Activated T-cell treated with anti-CD3 and anti-CD28 coated beads, Interleukin-2, amount 50 U/mL, for 4 hours (primary cell): ENCODE measurements at regions not wholly inside any gene's neighbourhood (a gene's known extent, or its start where the extent isn't known, plus 50 kb on each side); places are given as distances from the start of the nearest gene placed in this dataset.
"Not testable (repeated sequence)": the region's sequence is repeated elsewhere in the genome, so short reads cannot be mapped to it uniquely, and the experiment has no call there.

Experiments
- ATAC-seq, 2 donors: fragments of 200-7000 bp; cut with Tn5 transposase; one replicate each; pipeline ENCODE4 v1.10.0; 2021
- DNase-seq: peaks from one replicate; pipeline ENCODE4 v3.0.0-alpha.2; 2020
- H3K27me3 Mint-ChIP-seq: one replicate; pipeline ENCODE4 v1.8.0; 2021; ENCODE audit warnings: low read depth, mixed read lengths
- H3K36me3 Mint-ChIP-seq: one replicate; pipeline ENCODE4 v1.8.0; 2022; ENCODE audit warnings: mixed read lengths; ENCODE audit not compliant: insufficient read depth
- H3K4me1 Mint-ChIP-seq: one replicate; pipeline ENCODE4 v1.8.0; 2021; ENCODE audit warnings: low read depth, mixed read lengths
- H3K4me3 Mint-ChIP-seq: one replicate; pipeline ENCODE4 v1.8.0; 2021; ENCODE audit warnings: mild to moderate bottlenecking, moderate library complexity, mixed read lengths
- H3K9me3 Mint-ChIP-seq: one replicate; pipeline ENCODE4 v1.8.0; 2021; ENCODE audit warnings: mixed read lengths

GRCh38 chr13:64127192-64127591, 2711.5 kb upstream of the PCDH20 start:
- Mint-ChIP-seq H3K36me3 (no peaks in the 10 kb centered on the region), H3K27me3 (no peaks in the 10 kb centered on the region), H3K4me1 (no peaks in the 10 kb centered on the region), H3K4me3 (no peak overlapping the region), H3K9me3 (no peaks in the 10 kb centered on the region)
- DNase-seq (no peak), ATAC-seq (no peak)

DNA sequence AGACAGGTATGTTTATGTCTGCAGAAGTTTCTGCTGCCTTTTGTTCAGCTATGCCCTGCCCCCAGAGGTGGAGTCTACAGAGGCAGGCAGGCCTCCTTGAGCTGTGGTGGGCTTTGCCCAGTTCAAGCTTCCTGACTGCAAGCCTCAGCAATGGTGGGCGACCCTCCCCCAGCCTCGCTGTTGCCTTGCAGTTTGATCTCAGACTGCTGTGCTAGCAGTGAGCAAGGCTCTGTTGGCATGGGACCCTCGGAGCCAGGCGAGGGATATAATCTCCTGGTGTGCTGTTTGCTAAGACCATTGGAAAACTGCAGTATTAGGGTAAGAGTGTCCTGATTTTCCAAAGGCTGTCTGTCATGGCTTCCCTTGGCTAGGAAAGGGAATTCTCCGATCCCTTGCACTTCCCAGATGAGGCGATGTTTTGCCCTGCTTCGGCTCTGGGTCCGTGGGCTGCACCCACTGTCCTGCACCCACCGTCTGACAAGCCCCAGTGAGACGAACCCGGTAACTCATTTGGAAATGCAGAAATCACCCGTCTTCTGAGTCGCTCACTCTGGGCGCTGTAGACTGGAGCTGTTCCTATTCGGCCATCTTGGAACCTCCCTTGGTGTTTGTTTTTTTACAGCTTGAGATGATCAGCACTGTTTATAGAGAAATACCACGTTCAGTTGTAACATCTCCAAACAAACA, 2705.5 kb upstream of the PCDH20 start:
- not testable (repeated sequence) for H3K4me3 Mint-ChIP-seq, ATAC-seq, H3K4me1 Mint-ChIP-seq, DNase-seq, H3K27me3 Mint-ChIP-seq, H3K36me3 Mint-ChIP-seq
- H3K9me3 Mint-ChIP-seq = peaks cover 16% of the 10 kb centered on the region

DNA sequence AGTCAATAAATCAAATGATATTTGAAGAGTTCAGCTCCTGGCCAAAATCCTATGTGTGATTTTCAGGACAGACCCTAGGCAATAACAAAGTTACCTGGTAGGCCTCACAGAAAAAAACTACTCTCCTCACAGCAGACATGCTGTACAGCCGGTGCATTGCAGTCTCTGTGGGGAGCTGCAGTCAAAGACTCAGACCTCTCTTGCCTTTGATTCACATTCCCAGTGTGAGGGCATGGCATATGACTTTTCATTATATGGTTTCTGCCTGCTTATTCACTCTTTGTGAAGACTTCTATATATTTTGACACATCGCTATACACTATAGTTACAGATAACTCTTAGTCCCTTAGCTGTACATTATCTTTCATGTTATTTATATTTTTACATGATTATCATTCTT, 2684.3 kb upstream of the PCDH20 start:
- no peak overlapping the region for H3K4me3 Mint-ChIP-seq

DNA sequence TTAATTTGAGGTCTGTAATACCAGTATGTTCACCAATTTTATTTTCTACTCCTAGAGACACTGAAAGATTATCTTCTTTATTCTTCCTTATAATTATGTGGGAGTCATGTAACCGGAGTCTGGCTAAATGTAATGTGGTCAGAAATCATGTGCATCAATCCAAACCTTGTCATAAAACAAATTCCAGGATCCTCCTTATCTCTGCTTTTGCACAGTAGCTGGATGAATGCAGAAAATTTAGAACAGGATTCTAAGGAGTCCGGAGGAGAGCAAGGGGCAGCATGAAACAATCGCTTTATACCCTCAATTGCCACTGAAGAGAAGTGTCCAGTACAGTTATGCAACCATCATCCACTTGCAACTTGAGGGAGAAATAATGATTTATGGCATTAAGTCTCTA, 2674.7 kb upstream of the PCDH20 start:
- no peak for ATAC-seq
- Mint-ChIP-seq H3K36me3 (no peaks in the 10 kb centered on the region), H3K9me3 (peaks cover 16% of the 10 kb centered on the region), H3K4me3 (no peak overlapping the region), H3K4me1 (no peaks in the 10 kb centered on the region), H3K27me3 (no peaks in the 10 kb centered on the region)
- DNase-seq = no peak

More for the DNA sequence above, 2684.3 kb upstream of the PCDH20 start:
- no peak for ATAC-seq
- peaks cover 6% of the 10 kb centered on the region for H3K9me3 Mint-ChIP-seq
- no peaks in the 10 kb centered on the region for H3K36me3 Mint-ChIP-seq
- no peak for DNase-seq
- no peaks in the 10 kb centered on the region for H3K4me1 Mint-ChIP-seq
- no peaks in the 10 kb centered on the region for H3K27me3 Mint-ChIP-seq

DNA sequence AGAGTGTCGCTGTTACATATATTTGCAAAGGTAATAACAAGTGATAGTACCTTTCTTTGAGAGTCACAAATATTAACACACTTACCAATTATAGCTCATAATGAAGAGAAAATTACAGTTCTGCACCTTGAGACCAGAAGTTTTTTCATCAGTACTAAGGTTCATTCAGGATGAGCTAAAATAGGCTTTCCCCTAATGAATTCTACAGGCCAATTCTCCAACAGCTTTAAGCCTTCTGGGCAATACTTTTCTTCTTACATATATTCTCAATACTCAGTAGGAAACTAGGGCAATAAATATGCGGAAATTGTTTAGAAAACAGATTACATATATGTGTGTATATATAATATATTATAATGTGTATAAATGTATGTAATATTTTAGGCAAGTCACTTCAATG, 2672.8 kb upstream of the PCDH20 start:
- Mint-ChIP-seq H3K4me3 (no peak overlapping the region), H3K4me1 (no peaks in the 10 kb centered on the region), H3K36me3 (no peaks in the 10 kb centered on the region), H3K9me3 (peaks cover 24% of the 10 kb centered on the region), H3K27me3 (no peaks in the 10 kb centered on the region)
- ATAC-seq (no peak), DNase-seq (no peak)

GRCh38 chr13:64087624-64088023, 2672.0 kb upstream of the PCDH20 start:
- DNase-seq (no peak), ATAC-seq (no peak)
- H3K36me3 Mint-ChIP-seq = no peaks in the 10 kb centered on the region
- no peaks in the 10 kb centered on the region for H3K27me3 Mint-ChIP-seq
- no peaks in the 10 kb centered on the region for H3K4me1 Mint-ChIP-seq
- H3K9me3 Mint-ChIP-seq = peaks cover 28% of the 10 kb centered on the region
- H3K4me3 Mint-ChIP-seq = no peak overlapping the region

DNA sequence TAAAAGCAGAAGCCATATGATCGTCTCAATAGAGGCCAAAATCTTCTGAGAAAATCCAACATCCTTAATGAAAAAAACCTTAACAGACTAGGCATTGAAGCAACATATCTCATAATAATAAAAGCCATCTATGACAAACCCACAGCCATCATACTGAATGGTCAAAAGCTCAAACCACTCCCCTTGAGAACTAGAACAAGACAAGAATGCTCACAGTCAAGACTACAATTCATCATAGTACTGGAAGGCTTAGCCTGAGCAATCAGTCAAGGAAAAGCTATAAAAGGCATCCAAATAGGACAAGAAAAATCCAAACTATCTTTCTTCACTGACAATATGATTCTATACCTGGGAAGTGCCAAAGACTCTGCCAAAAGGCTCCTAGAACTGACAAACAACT, 2668.2 kb upstream of the PCDH20 start:
- ATAC-seq = no peak
- Mint-ChIP-seq H3K36me3 (no peaks in the 10 kb centered on the region), H3K9me3 (peaks cover 24% of the 10 kb centered on the region)

GRCh38 chr13:64083396-64083795, 2667.7 kb upstream of the PCDH20 start:
- H3K9me3 Mint-ChIP-seq = peaks cover 24% of the 10 kb centered on the region
- ATAC-seq = no peak
- H3K4me1 Mint-ChIP-seq = no peaks in the 10 kb centered on the region
- H3K27me3 Mint-ChIP-seq = no peaks in the 10 kb centered on the region
- no peak for DNase-seq
- no peaks in the 10 kb centered on the region for H3K36me3 Mint-ChIP-seq
- H3K4me3 Mint-ChIP-seq = no peak overlapping the region

More for the DNA sequence above, 2668.2 kb upstream of the PCDH20 start:
- Mint-ChIP-seq H3K27me3 (no peaks in the 10 kb centered on the region), H3K4me1 (no peaks in the 10 kb centered on the region), H3K4me3 (no peak overlapping the region)
- no peak for DNase-seq

DNA sequence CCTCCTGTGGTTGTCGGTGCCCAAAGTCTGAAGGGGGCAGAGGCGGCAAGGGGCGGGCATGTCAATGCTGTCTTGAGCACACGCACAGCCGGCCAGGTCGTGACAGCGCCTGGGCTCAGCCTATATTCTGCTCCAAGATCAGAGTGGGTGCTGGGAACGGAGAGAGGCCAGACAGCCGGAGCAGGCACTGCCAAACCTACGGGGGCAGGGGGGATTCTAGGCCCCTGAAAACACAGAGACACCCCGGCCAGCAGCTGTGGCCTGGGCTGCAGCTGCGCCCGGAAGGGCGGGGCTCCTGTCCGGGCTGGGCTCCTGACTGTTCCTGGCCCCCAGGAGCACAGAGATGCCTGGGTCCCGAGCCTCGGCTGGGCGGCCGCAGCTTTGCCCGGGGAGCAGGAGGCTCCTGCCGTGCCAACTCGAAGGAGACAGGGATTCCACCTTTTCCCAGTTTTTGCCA, 2662.9 kb upstream of the PCDH20 start:
- Mint-ChIP-seq H3K36me3 (no peaks in the 10 kb centered on the region), H3K9me3 (peaks cover 4% of the 10 kb centered on the region), H3K4me3 (no peak overlapping the region), H3K4me1 (no peaks in the 10 kb centered on the region), H3K27me3 (no peaks in the 10 kb centered on the region)
- DNase-seq (no peak), ATAC-seq (no peak)

DNA sequence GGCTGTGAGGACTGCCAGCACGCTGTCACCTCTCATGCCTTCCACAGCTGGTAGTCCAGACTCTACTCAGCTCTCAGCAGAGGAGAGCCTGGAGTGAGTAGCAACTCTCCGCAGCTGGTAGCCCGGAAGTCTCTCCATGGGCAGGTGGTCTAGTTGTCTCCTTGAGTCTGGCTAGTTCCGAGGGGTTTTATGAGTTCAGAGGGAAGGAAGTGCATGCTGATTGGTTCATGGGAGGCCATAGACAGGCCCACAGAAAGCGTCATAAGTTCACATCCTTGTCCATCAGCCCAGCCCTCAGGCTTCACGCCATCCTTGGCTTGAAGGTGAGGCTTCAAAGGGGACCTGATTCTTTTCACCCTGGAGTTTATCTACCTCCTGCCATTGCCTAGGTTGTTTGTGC, 2662.4 kb upstream of the PCDH20 start:
- no peaks in the 10 kb centered on the region for H3K4me1 Mint-ChIP-seq
- no peak overlapping the region for H3K4me3 Mint-ChIP-seq
- no peaks in the 10 kb centered on the region for H3K36me3 Mint-ChIP-seq
- no peaks in the 10 kb centered on the region for H3K27me3 Mint-ChIP-seq
- no peaks in the 10 kb centered on the region for H3K9me3 Mint-ChIP-seq
- DNase-seq (no peak), ATAC-seq (no peak)

DNA sequence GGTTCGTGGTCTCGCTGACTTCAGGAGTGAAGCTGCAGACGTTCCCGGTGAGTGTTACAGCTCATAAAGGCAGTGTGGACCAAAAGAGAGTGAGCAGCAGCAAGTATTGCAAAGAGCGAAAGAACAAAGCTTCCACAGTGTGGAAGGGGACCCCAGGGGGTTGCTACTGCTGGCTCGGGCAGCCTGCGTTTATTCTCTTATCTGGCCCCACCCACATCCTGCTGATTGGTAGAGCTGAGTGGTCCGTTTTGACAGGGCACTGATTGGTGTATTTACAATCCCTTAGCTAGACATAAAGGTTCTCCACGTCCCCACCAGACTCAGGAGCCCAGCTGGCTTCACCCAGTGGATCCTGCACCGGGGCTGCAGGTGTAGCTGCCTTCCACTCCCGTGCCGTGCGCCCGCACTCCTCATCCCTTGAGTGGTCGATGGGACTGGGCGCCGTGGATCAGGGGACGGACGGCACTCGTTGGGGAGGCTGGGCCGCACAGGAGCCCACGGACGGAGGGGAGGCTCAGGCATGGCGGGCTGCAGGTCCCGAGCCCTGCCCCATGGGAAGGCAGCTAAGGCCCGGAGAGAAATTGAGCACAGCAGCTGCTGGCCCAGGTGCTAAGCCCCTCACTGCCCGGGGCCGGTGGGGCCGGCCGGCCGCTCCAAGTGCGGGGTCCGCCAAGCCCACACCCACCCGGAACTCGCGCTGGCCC, 2661.6 kb upstream of the PCDH20 start:
- H3K9me3 Mint-ChIP-seq, H3K36me3 Mint-ChIP-seq, ATAC-seq, H3K4me3 Mint-ChIP-seq, H3K4me1 Mint-ChIP-seq, H3K27me3 Mint-ChIP-seq, DNase-seq: not testable (repeated sequence)

DNA sequence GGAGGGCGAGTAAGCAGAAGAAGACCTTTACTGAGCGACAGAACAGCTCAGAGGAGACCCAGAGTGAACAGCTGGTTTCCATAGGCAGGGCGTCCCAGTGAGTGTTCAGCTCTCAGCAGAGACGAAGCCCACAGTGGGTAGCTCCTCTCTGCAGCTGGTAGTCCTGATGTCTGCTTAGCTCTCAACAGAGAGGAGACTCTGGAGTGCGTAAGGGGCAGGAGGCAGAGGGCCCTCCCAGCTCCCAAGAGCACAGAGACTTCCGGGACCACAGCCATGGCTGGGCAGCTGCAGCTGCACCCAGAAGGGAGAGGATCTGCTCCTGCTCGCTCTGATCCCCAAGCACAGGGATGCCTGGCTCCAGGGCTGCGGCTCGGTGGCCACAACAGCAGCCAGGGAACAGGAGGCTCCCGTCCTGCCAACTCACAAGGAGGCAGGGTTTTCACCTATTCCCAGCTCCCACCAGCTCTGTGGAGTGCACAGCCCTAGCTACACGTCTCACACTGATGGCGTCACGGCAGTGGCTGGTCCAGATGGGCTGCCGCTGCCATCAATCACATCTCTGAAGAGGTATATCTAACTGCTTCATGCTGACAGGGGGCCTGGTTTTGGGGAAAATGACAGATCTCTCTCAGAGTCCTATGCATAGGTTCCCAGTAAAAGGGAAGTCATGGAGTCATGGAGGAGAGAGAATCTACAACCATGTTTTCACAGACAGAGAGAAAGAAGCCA, 2660.1 kb upstream of the PCDH20 start:
- no peak overlapping the region for H3K4me3 Mint-ChIP-seq
- H3K36me3 Mint-ChIP-seq = no peaks in the 10 kb centered on the region
- H3K4me1 Mint-ChIP-seq = no peaks in the 10 kb centered on the region
- no peaks in the 10 kb centered on the region for H3K27me3 Mint-ChIP-seq
- DNase-seq (no peak), ATAC-seq (no peak)
- peaks cover 4% of the 10 kb centered on the region for H3K9me3 Mint-ChIP-seq

DNA sequence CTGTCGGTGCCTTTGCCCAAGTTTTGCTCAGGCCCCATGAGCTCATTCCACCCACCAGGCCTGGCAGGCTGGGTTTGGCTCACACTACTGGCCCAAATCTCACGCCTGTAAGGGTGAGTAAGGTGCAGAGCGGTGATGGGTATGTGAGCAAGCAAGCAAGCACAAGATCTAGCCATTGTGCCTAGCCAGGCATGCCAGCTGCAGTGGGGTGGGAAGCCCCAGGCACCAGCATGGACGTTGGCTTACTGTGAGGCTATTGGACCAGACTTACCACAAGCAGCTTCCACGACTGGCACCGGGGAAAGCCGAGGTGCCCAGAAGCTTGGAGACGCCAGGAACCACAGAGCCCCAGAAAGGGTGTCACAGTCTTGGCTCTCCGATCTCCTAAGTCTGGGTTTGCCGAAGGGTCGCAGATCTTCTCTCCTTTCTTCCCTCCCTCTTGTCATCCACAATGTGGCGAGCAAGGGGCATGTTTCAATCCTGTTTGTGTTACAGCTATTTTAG, 2659.4 kb upstream of the PCDH20 start:
- DNase-seq (no peak), ATAC-seq (no peak)
- Mint-ChIP-seq H3K9me3 (peaks cover 4% of the 10 kb centered on the region), H3K27me3 (no peaks in the 10 kb centered on the region), H3K4me3 (no peak overlapping the region), H3K4me1 (no peaks in the 10 kb centered on the region), H3K36me3 (no peaks in the 10 kb centered on the region)

DNA sequence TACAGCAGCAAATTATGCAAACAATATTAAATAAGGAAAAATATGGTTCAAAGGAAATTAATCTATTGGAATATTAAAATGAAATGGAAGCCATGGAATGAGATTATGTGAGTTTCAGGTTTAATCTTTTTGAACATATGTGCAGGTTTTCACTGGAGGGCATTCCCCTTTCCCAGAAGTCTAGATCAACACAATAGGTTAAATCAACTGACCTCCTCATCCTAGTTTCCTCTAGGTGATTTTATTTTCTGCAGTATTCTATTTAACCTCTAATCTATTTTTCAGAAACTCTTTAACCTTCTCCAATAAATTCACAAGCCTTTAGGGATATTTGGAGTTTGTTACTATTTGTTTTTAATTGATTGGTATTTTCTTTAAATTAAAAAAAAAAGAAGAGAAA, 2657.6 kb upstream of the PCDH20 start:
- Mint-ChIP-seq H3K4me1 (no peaks in the 10 kb centered on the region), H3K27me3 (no peaks in the 10 kb centered on the region), H3K9me3 (peaks cover 4% of the 10 kb centered on the region), H3K36me3 (no peaks in the 10 kb centered on the region), H3K4me3 (no peak overlapping the region)
- DNase-seq (no peak), ATAC-seq (no peak)
